HS-5 (cell line): ENCODE measurements at regions not wholly inside any gene's neighbourhood (a gene's known extent, or its start where the extent isn't known, plus 50 kb on each side); places are given as distances from the start of the nearest gene placed in this dataset.
"Not testable (repeated sequence)": the region's sequence is repeated elsewhere in the genome, so short reads cannot be mapped to it uniquely, and the experiment has no call there.

Experiments used
- DNase-seq: peaks from one replicate; pipeline ENCODE4 v3.0.0-alpha.2; 2012; ENCODE audit warnings: low read depth

GRCh38 chr5:157944077-157944633, 85.2 kb upstream of the CLINT1 start:
- no peak for DNase-seq

GRCh38 chr5:157942595-157942994, 83.7 kb upstream of the CLINT1 start:
- DNase-seq = no peak

DNA sequence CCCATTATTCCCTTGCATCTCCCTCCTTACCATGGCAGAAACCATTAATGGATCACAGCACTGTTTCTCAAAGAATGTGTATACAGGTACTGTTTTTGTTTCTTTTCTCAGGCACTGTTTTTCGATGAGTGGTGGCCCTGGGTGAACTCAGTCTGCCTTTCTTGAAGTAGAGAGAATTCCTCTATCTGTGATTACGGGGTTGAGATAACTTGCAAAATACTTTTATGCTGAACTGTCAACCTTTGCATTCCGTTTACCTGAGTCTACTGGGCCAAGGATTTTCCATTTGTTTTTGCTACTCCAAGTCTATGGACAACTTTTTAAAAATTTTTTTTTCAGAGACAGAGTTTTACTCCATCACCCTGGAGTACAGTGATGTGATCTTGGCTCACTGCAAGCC, 82.7 kb upstream of the CLINT1 start:
- no peak for DNase-seq

- DNase-seq = not testable (repeated sequence)
Measured at GRCh38 chr5:157938101-157938500, 79.2 kb upstream of the CLINT1 start.

DNA sequence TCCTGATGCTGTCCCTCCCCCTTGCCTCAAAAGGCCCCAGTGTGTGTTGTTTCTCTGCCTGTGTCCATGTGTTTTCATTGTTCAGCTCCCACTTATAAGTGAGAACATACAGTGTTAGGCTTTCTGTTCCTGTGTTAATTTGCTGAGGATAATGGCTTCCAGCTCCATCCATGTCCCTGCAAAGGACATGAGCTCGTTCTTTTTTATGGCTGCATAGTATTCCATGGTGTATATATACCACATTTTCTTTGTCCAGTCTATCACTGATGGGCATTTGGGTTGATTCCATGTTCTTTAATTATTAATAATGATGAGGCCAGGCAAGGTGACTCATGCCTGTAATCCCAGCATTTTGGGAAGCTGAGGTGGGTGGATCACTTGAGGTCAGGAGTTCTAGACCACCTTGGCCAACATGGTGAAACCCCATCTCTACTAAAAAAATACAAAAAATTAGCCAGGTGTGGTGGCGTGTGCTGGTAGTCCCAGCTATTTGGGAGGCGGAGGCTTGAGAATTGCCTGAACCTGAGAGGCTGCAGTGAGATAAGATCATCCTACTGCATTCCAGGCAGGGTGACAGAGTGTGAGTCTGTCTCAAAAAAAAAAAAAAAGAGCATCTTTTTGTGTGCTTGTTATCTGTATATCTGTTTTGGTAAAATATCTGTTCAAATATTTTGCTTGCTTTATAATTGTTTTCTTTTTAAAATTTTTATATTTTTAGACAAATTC, 78.0 kb upstream of the CLINT1 start:
- not testable (repeated sequence) for DNase-seq

GRCh38 chr5:157934600-157934999, 75.7 kb upstream of the CLINT1 start:
- DNase-seq = no peak

DNA sequence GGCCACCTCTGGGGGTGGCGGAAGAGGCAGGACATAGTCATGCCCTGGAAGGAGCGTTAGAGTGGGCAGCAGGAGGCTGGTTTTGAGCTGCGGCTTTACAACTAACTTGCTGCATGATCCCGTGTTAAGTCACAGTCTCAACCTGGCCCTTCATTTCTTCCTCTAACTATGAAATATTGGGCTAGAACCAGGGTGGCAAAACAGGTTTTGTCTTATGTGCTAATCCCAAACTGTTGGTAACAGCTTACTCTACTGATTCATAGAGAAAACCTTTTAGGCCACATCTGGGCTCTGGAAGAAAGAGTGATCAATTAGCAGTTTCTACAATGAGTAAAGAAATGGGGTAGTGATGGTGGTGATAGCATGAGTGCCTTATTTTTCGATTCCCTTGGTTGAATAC, 74.1 kb upstream of the CLINT1 start:
- DNase-seq = no peak

- DNase-seq = no peak
Measured at GRCh38 chr5:157930710-157931109, 71.8 kb upstream of the CLINT1 start.

DNA sequence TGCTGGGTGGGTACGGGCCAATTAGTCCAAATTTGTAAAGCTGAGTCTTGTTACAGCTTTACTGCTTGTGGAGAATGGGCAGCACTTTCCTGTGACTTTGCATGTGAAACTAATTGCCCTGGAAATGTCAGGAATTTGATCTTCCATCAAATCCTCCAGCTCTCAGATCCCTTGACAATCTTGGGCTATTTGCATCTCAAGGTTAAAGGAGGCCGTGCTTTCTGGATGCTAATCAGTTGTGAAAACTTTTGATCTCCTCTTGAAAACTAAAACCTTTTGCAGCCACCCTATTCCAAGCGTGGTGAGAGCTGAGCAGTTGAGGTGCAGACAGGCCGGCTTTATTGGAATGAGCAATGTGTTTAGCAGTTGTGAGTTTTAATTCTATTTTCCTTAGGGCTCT, 68.0 kb upstream of the CLINT1 start:
- DNase-seq = no peak

DNA sequence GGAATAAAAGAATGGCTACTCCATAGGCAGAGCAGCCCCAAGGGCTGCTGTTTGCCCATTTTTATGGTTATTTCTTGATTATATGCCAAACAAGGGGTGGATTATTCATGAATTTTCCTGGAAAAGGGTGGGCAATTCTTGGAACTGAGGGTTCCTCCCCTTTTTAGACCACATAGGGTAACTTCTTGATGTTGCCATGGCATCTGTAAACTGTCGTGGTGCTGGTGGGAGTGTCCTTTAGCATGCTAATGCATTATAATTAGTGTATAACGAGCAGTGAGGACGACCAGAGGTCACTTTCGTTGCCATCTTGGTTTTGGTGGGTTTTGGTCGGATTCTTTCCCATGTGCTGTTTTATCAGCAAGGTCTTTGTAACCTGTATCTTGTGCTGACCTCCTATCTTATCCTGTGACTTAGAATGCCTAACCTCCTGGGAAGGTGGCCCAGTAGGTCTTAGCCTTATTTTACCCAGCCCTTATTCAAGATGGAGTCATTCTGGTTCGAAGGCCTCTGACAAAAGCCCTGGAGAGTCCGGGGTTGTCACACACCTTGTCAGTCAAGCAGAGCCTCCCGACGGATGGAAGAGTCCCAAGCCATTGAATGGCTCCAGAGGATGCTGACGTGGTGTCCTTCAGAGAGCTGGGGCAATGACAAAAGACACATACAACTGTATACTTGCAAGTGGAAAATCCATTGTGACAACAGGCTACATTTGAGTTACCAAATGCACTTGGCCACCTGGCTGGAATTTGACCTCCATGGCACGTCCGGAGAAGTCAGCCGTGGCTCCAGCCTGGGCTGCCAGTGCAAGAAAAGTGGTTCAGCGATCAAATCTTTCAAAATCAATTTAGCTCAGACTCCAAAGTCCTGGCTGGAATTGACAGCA, 67.1 kb upstream of the CLINT1 start:
- no peak for DNase-seq

DNA sequence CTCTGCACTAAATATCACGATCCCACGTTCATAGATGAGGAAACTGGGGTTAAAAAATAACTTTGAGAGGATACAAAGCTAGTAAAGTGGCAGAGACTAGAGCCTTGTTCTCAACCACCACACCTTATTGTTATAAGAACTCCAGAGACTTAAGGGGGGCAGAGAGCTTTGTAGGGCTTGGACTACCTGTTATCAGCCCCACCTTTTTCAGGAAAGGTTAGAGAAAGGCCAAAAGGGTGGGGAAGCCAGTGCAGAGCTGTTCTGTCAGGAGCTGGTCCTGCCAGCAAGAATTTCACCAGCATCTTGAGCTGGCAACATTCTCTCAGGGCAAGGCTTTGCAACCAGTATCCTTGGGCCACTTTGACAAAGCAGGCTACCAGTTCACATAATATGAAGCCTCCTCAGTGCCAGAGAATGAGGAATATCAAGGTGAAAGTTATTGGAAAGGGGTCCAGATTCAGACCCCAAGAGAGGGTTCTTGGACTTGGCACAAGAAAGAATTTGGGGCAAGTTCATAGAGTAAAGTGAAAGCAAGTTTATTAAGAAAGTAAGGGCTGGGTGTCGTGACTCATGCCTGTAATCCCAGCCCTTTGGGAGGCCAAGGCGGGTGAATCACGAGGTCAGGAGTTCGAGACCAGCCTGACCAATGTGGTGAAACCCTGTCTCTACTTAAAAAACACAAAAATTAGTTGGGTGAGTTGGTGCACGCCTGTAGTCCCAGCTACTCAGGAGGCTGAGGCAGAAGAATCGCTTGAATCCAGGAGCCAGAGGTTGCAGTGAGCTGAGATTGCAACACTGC, 66.2 kb upstream of the CLINT1 start:
- DNase-seq = no peak

DNA sequence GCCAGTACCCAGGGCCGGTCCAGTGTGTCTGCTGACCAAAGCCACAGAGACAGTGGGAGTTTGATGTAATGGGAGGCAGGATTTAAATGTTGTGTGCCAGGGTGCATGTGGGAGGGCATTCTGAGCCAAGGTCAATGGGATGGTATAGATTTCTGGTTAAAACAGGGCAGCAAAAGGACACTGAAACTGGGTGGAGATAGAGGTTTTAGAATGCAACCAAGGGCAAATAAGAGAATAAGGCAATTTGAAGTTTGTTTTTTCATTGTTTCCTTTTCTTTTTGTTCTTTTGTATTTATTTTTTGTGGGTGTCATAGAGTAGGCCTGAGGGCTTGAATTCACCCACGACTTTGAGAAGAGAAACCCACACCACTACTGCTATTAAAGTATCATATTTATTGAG, 65.5 kb upstream of the CLINT1 start:
- no peak for DNase-seq

DNA sequence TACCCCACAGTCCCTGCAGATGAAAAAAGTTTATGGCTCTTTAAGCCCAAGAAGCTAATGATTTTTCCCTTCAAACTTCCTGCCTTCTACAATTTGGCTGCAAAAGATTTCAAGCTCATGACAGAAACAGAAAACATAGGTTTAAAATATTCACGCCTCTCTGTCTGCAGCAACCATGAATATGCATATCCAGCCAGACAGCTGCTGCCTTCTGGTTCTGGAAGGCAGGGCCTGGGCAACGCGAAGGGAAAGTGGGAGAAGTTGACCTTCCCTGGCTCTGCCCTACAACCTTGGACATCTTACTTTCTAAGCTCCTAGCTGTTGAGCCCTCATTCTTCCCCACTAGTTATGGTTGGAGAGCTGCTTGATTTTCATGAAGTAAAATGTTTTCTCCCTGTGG, 64.8 kb upstream of the CLINT1 start:
- DNase-seq = no peak

GRCh38 chr5:157922026-157922425, 63.1 kb upstream of the CLINT1 start:
- no peak for DNase-seq

DNA sequence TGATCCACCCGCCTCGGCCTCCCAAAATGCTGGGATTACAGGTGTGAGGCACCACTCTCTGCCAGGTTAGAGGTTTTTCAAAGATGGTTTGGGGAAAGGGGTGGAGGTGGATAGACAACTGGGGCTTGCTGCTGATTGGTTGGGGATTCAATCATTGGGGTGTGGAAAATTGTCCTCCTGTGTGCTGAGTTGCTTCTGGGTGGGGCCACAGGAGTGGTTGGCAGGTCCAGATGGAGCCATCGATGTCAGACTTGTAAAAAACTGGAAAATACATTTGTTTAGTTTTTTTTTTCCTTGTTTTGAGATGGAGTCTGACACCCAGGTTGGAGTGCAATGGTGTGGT, 61.9 kb upstream of the CLINT1 start:
- DNase-seq = no peak

GRCh38 chr5:157918811-157919742, 60.1 kb upstream of the CLINT1 start:
- DNase-seq = no peak

- peak; percentile 37 for DNase-seq
Measured at GRCh38 chr5:157917899-157918809, 59.2 kb upstream of the CLINT1 start.

DNA sequence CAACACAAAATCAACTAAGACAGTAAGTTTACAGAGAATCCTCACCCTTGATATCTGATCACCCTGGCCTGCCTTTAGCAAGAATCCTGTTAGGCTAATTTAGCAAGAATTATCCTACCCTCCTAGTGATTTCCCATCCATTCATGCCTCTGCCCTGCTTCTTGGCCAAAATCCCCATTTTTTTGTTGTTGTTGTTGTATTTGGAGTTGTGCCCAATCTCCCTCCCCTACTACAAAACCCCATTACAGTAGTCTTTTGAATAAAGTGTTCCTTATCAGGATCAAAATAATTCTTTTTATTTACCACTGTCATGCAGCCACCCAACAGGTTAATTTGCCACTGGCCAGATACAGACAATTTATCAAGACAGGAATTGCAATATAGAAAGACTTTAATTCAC, 58.5 kb upstream of the CLINT1 start:
- no peak for DNase-seq

- DNase-seq = no peak
Measured at GRCh38 chr5:157915638-157916037, 56.7 kb upstream of the CLINT1 start.

- no peak for DNase-seq
Measured at GRCh38 chr5:157914151-157914788, 55.3 kb upstream of the CLINT1 start.
